Hepatocyte (in vitro differentiated cells): ENCODE measurements at regions not wholly inside any gene's neighbourhood (a gene's known extent, or its start where the extent isn't known, plus 50 kb on each side); places are given as distances from the start of the nearest gene placed in this dataset.

Experiments
- CTCF ChIP-seq: fragments of 200-600 bp; sonication (generic); IDR thresholded peaks from 2 replicates; pipeline ENCODE4 v1.5.1; 2016; ENCODE audit warnings: antibody characterized with exemption, mild to moderate bottlenecking; ENCODE audit not compliant: poor library complexity
- EZH2 ChIP-seq: fragments of 200-600 bp; sonication (generic); IDR thresholded peaks from 2 replicates; pipeline ENCODE4 v1.6.1; 2016; ENCODE audit warnings: antibody characterized with exemption, mild to moderate bottlenecking, borderline replicate concordance

GRCh38 chr13:34793301-34793700, 148.8 kb upstream of the NBEA start:
- TF ChIP-seq CTCF (no peak), EZH2 (no peak)
